Stomach smooth muscle (tissue), 2 donors: ENCODE measurements at regions not wholly inside any gene's neighbourhood (a gene's known extent, or its start where the extent isn't known, plus 50 kb on each side); places are given as distances from the start of the nearest gene placed in this dataset.
"Not testable (repeated sequence)": the region's sequence is repeated elsewhere in the genome, so short reads cannot be mapped to it uniquely, and the experiment has no call there.

Source experiments
- H3K27ac ChIP-seq: one replicate; pipeline ENCODE4 v1.7.0; 2013; ENCODE audit warnings: mild to moderate bottlenecking, low read length, inconsistent platforms
- H3K27me3 ChIP-seq, 2 donors: one replicate each; pipeline ENCODE4 v1.7.0; 2013; ENCODE audit warnings: low read length in 2 of 2; ENCODE audit not compliant: insufficient read depth in 2 of 2, control insufficient read depth in 1 of 2
- H3K36me3 ChIP-seq, 2 donors: one replicate each; pipeline ENCODE4 v1.7.0; 2013; ENCODE audit warnings: low read length in 2 of 2; ENCODE audit not compliant: control insufficient read depth in 2 of 2, insufficient read depth in 2 of 2
- H3K4me1 ChIP-seq: one replicate; pipeline ENCODE4 v1.7.0; 2013; ENCODE audit warnings: low read length; ENCODE audit not compliant: control insufficient read depth, insufficient read depth
- H3K4me3 ChIP-seq, 2 donors: one replicate each; pipeline ENCODE4 v1.7.0; 2013; ENCODE audit warnings: low read length in 2 of 2
- H3K9ac ChIP-seq, 2 donors: one replicate each; pipeline ENCODE4 v1.7.0; 2013; ENCODE audit warnings: low read length in 2 of 2, mild to moderate bottlenecking in 1 of 2
- H3K9me3 ChIP-seq, 2 donors: one replicate each; pipeline ENCODE4 v1.7.0; 2013; ENCODE audit warnings: low read length in 2 of 2; ENCODE audit not compliant: control insufficient read depth in 2 of 2
- donor health status: healthy.
- donor health status: Pancreatic carcinoma.

DNA sequence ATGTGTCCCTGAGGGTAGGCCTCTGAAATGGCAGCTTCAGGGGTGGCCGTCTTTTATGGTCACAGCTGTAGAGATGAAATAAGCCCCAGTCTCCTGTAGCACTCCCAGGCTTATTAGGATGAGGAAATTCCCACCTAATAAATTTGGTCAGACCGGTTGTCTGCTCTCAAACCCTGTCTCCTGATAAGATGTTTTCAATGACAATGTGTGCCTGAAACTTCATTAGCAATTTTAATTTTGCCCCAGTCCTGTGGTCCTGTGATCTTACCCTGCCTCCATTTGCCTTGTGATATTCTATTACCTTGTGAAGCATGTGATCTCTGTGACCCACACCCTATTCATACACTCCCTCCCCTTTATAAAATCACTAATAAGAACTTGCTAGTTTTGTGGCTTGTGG, 736.1 kb upstream of the PCDH20 start:
- not testable (repeated sequence) for H3K4me3 ChIP-seq, H3K27me3 ChIP-seq, H3K27ac ChIP-seq, H3K4me1 ChIP-seq, H3K36me3 ChIP-seq, H3K9ac ChIP-seq, H3K9me3 ChIP-seq

DNA sequence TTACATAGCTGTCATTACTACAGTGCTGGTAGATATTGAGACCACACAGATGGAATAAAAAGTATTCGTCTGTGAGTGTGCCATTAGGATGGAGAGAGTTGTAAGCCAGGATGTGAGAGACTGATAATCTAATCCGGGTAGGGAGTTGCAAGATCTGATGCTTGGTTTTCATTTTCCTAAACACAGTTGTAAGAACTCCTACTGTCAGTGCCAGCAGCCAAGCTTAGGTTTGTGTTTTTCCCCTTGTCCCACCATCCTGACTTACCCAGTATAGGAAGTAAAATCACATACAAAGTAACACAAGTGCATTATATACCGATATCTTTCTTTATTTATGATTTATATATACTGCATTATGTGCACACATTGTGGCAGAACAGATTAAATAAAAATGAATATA, 726.4 kb upstream of the PCDH20 start:
- Histone ChIP-seq H3K27ac (no peak overlapping the region), H3K27me3 (no peaks in the 10 kb centered on the region), H3K4me1 (no peaks in the 10 kb centered on the region), H3K9me3 (peaks cover 0 to 5% of the 10 kb centered on the region in 2 donors), H3K36me3 (no peaks in the 10 kb centered on the region), H3K9ac (no peak overlapping the region), H3K4me3 (no peak overlapping the region)

DNA sequence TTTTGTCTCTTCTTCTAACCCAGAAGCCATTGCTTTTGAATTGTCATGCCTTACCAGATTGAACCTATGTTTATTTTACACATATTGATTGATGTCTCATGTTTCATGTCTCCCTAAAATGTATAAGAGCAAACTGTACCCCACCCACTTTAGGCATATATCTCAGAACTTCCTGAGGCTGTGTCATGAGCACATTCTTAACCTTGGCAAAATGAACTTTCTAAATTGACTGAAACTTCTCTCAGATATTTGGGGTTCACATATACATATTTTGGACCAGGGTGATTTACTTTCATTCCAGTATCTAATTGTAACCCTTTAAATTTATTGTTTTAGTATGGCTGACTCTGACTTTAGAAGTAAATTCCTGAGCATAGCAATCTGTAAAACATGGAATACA, 723.9 kb upstream of the PCDH20 start:
- Histone ChIP-seq H3K27ac (no peak overlapping the region), H3K4me1 (no peaks in the 10 kb centered on the region)

DNA sequence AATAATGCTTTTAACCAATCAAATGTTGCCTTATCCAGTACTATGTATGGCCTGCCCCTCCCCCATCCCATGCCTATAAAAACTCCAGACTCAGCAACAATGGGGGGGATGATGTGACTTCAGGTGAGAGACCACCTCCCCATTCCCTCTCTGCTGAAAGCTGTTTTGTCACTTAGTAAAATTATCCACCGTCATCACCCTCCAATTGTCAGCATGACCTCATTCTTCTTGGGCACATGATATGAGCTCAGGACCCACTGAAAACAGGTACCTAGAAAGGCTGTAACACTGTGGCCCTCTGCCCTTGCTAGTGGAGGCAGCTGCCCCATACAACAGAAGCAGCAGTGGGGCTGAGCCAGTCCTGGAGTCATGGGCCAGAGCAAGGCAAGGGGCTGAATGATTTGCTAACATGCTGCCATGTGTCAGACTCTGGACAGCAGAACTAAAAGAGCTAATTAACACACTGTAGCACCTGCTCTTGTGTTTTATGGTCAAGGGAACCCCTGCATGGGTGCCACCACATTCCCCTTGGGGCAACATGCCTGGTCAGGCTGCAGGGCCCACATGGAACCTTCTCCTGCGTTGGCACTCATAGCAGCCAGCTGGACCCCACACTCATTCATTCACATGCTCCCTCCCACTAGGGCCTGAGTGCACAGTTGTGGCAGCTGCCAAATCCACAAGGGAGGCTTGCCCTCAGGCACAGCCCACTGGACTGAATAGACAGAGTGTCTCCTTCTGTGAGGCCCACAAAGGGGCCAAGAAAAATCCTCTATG, 722.2 kb upstream of the PCDH20 start:
- H3K27me3 ChIP-seq, result no peaks in the 10 kb centered on the region
- no peak overlapping the region for H3K4me3 ChIP-seq
- H3K27ac ChIP-seq, result no peak overlapping the region
- H3K4me1 ChIP-seq, result no peaks in the 10 kb centered on the region
- no peak overlapping the region for H3K9ac ChIP-seq
- H3K36me3 ChIP-seq, result no peaks in the 10 kb centered on the region
- H3K9me3 ChIP-seq, result peaks cover 0 to 2% of the 10 kb centered on the region in 2 donors

More for the DNA sequence above, 723.9 kb upstream of the PCDH20 start:
- H3K4me3 ChIP-seq, result no peak overlapping the region
- H3K9ac ChIP-seq, result no peak overlapping the region
- H3K9me3 ChIP-seq, result peaks cover 0 to 2% of the 10 kb centered on the region in 2 donors
- no peaks in the 10 kb centered on the region for H3K27me3 ChIP-seq
- no peaks in the 10 kb centered on the region for H3K36me3 ChIP-seq

- no peak overlapping the region for H3K9ac ChIP-seq
- no peak overlapping the region for H3K27ac ChIP-seq
- no peak overlapping the region for H3K4me3 ChIP-seq
- H3K9me3 ChIP-seq, result no peaks in the 10 kb centered on the region
- no peaks in the 10 kb centered on the region for H3K27me3 ChIP-seq
- no peaks in the 10 kb centered on the region for H3K36me3 ChIP-seq
- no peaks in the 10 kb centered on the region for H3K4me1 ChIP-seq
Observed at GRCh38 chr13:62131604-62132003, 716.0 kb upstream of the PCDH20 start.

GRCh38 chr13:62130062-62130970, 714.7 kb upstream of the PCDH20 start:
- Histone ChIP-seq H3K9me3 (no peaks in the 10 kb centered on the region), H3K27me3 (no peaks in the 10 kb centered on the region), H3K4me3 (no peak overlapping the region), H3K36me3 (no peaks in the 10 kb centered on the region), H3K9ac (no peak overlapping the region), H3K27ac (no peak overlapping the region), H3K4me1 (no peaks in the 10 kb centered on the region)

DNA sequence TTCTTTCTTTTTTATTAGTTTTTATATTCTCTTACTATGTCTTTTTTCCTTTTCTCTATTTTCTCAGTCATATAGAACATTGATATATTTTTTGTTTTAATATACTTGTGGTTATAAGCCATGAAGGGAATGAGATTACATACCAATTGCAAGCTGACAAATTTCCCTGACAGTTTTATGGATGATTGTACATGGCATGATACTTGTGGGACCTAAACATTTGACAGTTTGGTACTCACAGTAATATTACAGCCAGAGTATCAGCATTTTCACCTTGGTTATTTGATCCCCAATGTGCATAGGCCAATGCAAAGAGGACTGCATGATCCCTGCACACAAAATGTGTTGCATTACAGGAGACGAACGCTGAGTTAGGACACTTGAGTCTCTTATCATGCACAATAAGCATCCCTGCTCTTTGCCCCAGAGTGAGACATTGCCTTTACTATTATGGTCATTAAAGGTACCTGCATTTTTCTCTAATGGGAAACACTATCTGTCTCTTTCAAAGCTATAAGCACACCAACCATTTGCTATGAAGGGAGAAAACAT, 713.4 kb upstream of the PCDH20 start:
- Histone ChIP-seq H3K27ac (no peak overlapping the region), H3K9me3 (no peaks in the 10 kb centered on the region), H3K9ac (no peak overlapping the region), H3K4me1 (no peaks in the 10 kb centered on the region), H3K4me3 (no peak overlapping the region), H3K27me3 (no peaks in the 10 kb centered on the region), H3K36me3 (no peaks in the 10 kb centered on the region)

- Histone ChIP-seq H3K4me3 (no peak overlapping the region), H3K27ac (no peak overlapping the region), H3K27me3 (no peaks in the 10 kb centered on the region), H3K9me3 (no peaks in the 10 kb centered on the region), H3K9ac (no peak overlapping the region), H3K4me1 (no peaks in the 10 kb centered on the region), H3K36me3 (no peaks in the 10 kb centered on the region)
Observed at GRCh38 chr13:62126400-62126799, 710.8 kb upstream of the PCDH20 start.

- no peak overlapping the region for H3K4me3 ChIP-seq
- no peak overlapping the region for H3K9ac ChIP-seq
- H3K36me3 ChIP-seq, result no peaks in the 10 kb centered on the region
- H3K4me1 ChIP-seq, result no peaks in the 10 kb centered on the region
- no peak overlapping the region for H3K27ac ChIP-seq
- H3K27me3 ChIP-seq, result no peaks in the 10 kb centered on the region
- no peaks in the 10 kb centered on the region for H3K9me3 ChIP-seq
Observed at GRCh38 chr13:62125451-62125850, 709.8 kb upstream of the PCDH20 start.

GRCh38 chr13:62123409-62123808, 707.8 kb upstream of the PCDH20 start:
- Histone ChIP-seq H3K27ac (no peak overlapping the region), H3K4me1 (no peaks in the 10 kb centered on the region), H3K4me3 (no peak overlapping the region), H3K9me3 (no peaks in the 10 kb centered on the region), H3K27me3 (no peaks in the 10 kb centered on the region), H3K36me3 (no peaks in the 10 kb centered on the region), H3K9ac (no peak overlapping the region)
